ENCODE measurements at regions not wholly inside any gene's neighbourhood (a gene's known extent, or its start where the extent isn't known, plus 50 kb on each side); places are given as distances from the start of the nearest gene placed in this dataset.

DNA sequence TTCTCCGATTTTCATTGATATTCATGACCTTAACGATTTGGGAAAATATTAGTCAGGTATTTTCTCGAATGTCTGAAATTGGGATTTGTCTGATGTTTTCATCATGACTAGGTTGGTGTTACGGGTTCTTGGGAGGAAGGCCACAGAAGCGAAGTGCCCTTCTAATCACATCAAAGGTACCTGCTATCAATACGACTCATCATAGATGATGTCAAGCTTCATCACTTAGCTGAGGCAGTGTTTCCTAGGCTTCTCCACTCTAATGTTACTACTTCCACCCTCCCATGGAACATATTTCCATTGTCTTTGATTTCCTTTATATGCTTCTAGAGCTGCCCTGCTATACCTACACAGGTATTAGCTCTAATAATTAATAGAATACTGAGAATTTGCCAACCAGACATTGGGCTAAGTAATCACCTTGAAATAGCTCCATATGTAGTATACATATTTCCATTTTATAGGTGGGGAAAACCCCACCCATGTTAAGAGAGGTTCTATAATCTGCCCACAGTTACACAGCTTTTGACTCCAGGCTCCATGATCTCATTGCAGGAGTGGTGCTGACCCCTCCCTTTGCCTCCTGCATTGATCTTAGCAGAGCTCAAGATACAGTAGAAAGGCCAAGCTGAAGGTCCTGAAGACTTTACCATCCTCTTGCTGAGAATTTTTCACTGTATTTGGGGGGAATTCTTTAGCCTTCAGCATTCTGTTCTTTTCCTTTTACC, 238.6 kb upstream of the ADAMTSL1 start:
- TF ChIP-seq DNMT1 (IDR thresholded peaks at IDR 0.05) (no peak), GABPB1 (CRISPR knock-in tag; IDR thresholded peaks at IDR 0.05) (no peak), SMAD3 (CRISPR knock-in tag; conservative IDR thresholded peaks at IDR 0.05) (no peak), POLR2A (conservative IDR thresholded peaks at IDR 0.05) (no peak), FIP1L1 (IDR thresholded peaks at IDR 0.05; ENCODE audit: low read depth, low read length, poor library complexity, severe bottlenecking) (no peak), ZC3H11A (IDR thresholded peaks at IDR 0.05; ENCODE audit: low read depth, low read length) (no peak)
- TF ChIP-seq, protein P1, sequence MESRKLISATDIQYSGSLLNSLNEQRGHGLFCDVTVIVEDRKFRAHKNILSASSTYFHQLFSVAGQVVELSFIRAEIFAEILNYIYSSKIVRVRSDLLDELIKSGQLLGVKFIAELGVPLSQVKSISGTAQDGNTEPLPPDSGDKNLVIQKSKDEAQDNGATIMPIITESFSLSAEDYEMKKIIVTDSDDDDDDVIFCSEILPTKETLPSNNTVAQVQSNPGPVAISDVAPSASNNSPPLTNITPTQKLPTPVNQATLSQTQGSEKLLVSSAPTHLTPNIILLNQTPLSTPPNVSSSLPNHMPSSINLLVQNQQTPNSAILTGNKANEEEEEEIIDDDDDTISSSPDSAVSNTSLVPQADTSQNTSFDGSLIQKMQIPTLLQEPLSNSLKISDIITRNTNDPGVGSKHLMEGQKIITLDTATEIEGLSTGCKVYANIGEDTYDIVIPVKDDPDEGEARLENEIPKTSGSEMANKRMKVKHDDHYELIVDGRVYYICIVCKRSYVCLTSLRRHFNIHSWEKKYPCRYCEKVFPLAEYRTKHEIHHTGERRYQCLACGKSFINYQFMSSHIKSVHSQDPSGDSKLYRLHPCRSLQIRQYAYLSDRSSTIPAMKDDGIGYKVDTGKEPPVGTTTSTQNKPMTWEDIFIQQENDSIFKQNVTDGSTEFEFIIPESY (CRISPR knock-in tag; IDR thresholded peaks at IDR 0.05): no peak
- TF ChIP-seq, protein P2, sequence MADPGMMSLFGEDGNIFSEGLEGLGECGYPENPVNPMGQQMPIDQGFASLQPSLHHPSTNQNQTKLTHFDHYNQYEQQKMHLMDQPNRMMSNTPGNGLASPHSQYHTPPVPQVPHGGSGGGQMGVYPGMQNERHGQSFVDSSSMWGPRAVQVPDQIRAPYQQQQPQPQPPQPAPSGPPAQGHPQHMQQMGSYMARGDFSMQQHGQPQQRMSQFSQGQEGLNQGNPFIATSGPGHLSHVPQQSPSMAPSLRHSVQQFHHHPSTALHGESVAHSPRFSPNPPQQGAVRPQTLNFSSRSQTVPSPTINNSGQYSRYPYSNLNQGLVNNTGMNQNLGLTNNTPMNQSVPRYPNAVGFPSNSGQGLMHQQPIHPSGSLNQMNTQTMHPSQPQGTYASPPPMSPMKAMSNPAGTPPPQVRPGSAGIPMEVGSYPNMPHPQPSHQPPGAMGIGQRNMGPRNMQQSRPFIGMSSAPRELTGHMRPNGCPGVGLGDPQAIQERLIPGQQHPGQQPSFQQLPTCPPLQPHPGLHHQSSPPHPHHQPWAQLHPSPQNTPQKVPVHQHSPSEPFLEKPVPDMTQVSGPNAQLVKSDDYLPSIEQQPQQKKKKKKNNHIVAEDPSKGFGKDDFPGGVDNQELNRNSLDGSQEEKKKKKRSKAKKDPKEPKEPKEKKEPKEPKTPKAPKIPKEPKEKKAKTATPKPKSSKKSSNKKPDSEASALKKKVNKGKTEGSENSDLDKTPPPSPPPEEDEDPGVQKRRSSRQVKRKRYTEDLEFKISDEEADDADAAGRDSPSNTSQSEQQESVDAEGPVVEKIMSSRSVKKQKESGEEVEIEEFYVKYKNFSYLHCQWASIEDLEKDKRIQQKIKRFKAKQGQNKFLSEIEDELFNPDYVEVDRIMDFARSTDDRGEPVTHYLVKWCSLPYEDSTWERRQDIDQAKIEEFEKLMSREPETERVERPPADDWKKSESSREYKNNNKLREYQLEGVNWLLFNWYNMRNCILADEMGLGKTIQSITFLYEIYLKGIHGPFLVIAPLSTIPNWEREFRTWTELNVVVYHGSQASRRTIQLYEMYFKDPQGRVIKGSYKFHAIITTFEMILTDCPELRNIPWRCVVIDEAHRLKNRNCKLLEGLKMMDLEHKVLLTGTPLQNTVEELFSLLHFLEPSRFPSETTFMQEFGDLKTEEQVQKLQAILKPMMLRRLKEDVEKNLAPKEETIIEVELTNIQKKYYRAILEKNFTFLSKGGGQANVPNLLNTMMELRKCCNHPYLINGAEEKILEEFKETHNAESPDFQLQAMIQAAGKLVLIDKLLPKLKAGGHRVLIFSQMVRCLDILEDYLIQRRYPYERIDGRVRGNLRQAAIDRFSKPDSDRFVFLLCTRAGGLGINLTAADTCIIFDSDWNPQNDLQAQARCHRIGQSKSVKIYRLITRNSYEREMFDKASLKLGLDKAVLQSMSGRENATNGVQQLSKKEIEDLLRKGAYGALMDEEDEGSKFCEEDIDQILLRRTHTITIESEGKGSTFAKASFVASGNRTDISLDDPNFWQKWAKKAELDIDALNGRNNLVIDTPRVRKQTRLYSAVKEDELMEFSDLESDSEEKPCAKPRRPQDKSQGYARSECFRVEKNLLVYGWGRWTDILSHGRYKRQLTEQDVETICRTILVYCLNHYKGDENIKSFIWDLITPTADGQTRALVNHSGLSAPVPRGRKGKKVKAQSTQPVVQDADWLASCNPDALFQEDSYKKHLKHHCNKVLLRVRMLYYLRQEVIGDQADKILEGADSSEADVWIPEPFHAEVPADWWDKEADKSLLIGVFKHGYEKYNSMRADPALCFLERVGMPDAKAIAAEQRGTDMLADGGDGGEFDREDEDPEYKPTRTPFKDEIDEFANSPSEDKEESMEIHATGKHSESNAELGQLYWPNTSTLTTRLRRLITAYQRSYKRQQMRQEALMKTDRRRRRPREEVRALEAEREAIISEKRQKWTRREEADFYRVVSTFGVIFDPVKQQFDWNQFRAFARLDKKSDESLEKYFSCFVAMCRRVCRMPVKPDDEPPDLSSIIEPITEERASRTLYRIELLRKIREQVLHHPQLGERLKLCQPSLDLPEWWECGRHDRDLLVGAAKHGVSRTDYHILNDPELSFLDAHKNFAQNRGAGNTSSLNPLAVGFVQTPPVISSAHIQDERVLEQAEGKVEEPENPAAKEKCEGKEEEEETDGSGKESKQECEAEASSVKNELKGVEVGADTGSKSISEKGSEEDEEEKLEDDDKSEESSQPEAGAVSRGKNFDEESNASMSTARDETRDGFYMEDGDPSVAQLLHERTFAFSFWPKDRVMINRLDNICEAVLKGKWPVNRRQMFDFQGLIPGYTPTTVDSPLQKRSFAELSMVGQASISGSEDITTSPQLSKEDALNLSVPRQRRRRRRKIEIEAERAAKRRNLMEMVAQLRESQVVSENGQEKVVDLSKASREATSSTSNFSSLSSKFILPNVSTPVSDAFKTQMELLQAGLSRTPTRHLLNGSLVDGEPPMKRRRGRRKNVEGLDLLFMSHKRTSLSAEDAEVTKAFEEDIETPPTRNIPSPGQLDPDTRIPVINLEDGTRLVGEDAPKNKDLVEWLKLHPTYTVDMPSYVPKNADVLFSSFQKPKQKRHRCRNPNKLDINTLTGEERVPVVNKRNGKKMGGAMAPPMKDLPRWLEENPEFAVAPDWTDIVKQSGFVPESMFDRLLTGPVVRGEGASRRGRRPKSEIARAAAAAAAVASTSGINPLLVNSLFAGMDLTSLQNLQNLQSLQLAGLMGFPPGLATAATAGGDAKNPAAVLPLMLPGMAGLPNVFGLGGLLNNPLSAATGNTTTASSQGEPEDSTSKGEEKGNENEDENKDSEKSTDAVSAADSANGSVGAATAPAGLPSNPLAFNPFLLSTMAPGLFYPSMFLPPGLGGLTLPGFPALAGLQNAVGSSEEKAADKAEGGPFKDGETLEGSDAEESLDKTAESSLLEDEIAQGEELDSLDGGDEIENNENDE (IDR thresholded peaks at IDR 0.05; ENCODE audit: low read depth, low read length): no peak
- TF ChIP-seq, protein P3, sequence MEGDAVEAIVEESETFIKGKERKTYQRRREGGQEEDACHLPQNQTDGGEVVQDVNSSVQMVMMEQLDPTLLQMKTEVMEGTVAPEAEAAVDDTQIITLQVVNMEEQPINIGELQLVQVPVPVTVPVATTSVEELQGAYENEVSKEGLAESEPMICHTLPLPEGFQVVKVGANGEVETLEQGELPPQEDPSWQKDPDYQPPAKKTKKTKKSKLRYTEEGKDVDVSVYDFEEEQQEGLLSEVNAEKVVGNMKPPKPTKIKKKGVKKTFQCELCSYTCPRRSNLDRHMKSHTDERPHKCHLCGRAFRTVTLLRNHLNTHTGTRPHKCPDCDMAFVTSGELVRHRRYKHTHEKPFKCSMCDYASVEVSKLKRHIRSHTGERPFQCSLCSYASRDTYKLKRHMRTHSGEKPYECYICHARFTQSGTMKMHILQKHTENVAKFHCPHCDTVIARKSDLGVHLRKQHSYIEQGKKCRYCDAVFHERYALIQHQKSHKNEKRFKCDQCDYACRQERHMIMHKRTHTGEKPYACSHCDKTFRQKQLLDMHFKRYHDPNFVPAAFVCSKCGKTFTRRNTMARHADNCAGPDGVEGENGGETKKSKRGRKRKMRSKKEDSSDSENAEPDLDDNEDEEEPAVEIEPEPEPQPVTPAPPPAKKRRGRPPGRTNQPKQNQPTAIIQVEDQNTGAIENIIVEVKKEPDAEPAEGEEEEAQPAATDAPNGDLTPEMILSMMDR (IDR thresholded peaks at IDR 0.05 in 2 of 3, conservative IDR thresholded peaks at IDR 0.05 in 1 of 3; ENCODE audit: insufficient read depth in 2 of 3, low read depth in 1 of 3, low read length in 3 of 3): no peak

Measured in K562 (cell line).